ENCODE measurements at regions not wholly inside any gene's neighbourhood (a gene's known extent, or its start where the extent isn't known, plus 50 kb on each side); places are given as distances from the start of the nearest gene placed in this dataset.
"Not testable (repeated sequence)": the region's sequence is repeated elsewhere in the genome, so short reads cannot be mapped to it uniquely, and the experiment has no call there.

GRCh38 chr7:14971678-14972077 lies 69.1 kb upstream of the DGKB start:
- not testable (repeated sequence) for DNase-seq (ENCODE audit: low spot score)

- peak; percentile 11 for DNase-seq (ENCODE audit: low spot score)
Observed at GRCh38 chr7:14967376-14967775, 64.8 kb upstream of the DGKB start.

GRCh38 chr7:14962778-14963177 lies 60.2 kb upstream of the DGKB start:
- no peak for DNase-seq (ENCODE audit: low spot score)

GRCh38 chr7:14960721-14961120 lies 58.2 kb upstream of the DGKB start:
- no peak for DNase-seq (ENCODE audit: low spot score)

GRCh38 chr7:14959339-14959738 lies 56.8 kb upstream of the DGKB start:
- no peak for DNase-seq (ENCODE audit: low spot score)

- no peak for DNase-seq (ENCODE audit: low spot score)
Observed at GRCh38 chr7:14954035-14954434, 51.5 kb upstream of the DGKB start.
